ENCODE measurements at regions not wholly inside any gene's neighbourhood (a gene's known extent, or its start where the extent isn't known, plus 50 kb on each side); places are given as distances from the start of the nearest gene placed in this dataset.

GRCh38 chr3:194013928-194014327 lies 122.0 kb upstream of the HES1 start:
- no peak for TF ChIP-seq CTCF (IDR thresholded peaks at IDR 0.05)
- no peak for TF ChIP-seq POLR2A (IDR thresholded peaks at IDR 0.05)

Data from lower leg skin (tissue), 3 donors.